ENCODE measurements at regions not wholly inside any gene's neighbourhood (a gene's known extent, or its start where the extent isn't known, plus 50 kb on each side); places are given as distances from the start of the nearest gene placed in this dataset.

- TF ChIP-seq CTCF (IDR thresholded peaks at IDR 0.05; ENCODE audit: low read length), result no peak
- no peak for TF ChIP-seq EZH2 (optimal IDR thresholded peaks at IDR 0.05; ENCODE audit: low read depth, low read length)
Measured at GRCh38 chr9:81073821-81074220, 615.5 kb downstream of the TLE1 start.
